NCI-H1694 treated with DMSO at 0.1 percent for 48 hours (cell line): ENCODE measurements at regions not wholly inside any gene's neighbourhood (a gene's known extent, or its start where the extent isn't known, plus 50 kb on each side); places are given as distances from the start of the nearest gene placed in this dataset.

Experiments
- DNase-seq: peaks from one replicate; lab custom pipeline; 2025; lab: John Stamatoyannopoulos, UW

DNA sequence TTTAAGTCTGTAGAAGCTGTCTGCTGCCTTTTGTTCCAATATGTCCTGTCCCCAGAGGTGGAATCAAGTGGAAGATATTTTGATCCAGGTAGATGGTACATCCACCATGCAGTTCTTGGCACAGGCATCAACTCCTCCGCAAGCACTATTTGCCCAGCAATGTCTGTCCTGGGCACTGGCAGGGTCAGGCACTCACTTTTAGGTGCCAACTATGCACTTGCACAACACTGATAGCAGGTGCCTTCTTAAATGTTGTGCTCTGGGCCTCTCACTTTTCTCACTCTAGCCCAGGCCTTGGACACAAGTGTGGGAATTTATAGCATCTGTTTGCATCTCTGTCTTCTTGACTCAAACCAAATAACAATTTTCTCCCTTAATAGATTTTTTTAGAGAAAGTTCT, 140.5 kb upstream of the UBE2E2 start:
- no peak for DNase-seq

DNA sequence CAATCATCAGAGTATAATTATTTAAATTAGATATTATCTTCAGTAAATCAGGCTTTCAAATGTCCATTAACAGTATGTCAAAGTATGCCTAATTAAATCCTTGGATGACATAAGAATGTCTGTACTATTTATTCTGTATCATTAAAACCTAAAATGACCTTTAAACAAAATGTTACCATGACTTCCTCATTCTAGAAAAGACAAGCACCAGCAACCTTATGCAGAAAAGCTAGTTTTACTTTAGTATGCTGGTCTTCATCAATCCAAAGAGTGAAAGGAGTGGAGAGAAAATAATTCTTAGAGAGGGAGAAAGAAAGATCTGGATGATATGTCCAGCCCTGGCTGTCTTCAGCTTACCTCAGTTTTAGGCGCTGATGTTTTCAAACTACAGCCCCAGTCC, 140.1 kb upstream of the UBE2E2 start:
- DNase-seq: no peak

DNA sequence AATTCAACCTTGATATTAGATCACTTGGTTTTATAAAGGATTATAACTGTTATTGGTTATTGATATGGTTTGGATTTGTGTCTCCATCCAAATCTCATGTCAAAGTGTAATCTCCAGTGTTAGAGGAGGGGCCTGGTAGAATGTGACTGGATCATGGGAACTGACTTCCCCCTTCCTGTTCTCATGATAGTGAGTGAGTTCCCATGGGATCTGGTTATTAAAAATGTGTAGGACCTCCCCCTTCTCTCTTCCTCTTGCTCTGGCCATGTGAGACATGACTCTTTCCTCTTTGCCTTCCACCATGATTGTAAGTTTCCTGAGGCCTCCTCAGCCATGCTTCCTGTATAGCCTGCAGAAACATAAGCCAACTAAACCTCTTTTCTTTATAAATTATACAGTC, 136.0 kb upstream of the UBE2E2 start:
- no peak for DNase-seq

DNA sequence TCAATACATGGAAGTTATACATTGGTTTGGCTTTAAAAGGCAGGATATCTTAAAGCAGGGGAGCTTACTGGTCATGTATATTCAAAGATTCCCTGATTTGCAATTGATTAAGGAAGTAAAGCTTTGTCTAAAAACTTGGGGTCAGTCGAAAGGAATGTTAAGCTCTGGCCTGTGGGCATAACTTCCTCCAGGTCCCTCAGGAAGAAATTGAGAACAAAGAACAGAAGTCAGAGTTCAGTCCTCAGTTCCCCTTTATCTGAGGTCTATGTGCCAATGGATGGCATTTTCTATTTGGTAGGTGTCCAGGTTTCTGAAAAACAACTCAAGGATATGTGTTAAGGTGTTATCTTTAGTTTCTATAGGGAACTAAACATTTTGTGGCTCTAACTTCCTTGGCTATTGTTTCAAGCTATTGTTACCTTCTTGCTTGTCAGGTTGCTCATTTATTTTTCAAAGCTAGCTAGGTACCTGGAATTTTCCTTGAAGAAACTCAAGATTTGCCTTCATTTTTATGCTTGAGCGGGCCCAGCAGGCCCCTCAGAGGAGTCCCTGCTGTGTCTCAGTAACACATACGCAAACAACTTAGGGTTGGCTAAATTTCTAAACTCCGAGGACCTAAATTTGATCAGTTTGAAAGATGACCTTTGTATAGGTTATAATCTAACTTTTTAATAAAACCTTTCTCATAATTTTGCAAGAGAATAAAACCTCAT, 135.0 kb upstream of the UBE2E2 start:
- no peak for DNase-seq

DNA sequence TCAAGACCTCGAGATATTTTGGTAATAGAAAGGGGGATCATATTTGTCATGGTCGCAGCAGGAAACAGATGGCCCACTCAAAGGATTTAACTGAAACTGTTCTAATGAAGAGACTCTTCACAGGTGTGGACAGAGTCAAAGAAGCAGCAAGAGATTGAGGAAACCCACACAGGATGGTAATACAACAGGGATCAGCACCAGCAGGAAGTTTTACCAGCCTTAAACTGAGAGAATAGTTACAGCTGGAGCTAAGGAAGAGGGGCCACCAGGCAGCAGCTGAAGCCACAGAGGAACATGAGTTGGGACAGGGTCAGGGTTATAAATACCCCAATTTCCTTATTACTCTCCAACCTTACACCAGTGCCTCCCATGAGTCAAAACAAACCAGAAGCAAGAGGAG, 131.8 kb upstream of the UBE2E2 start:
- no peak for DNase-seq

DNA sequence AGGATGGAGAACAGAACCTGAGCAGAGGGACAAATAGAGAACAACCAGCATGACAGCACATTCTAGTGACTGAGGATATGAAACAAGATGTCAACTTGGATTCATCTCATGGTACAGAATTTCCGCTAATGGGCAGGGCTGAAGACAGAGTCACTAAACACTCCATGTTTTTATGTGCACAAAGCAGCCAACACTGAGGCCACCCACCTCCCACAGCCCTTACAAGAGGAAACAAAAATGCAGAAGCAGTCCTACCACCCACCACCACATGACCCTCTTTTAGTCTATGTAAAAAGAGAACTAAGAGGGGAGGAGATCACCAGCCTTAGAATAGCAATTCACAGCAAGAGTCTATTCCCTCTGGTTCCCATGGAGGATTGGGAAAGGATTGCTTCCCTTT, 131.4 kb upstream of the UBE2E2 start:
- no peak for DNase-seq

DNA sequence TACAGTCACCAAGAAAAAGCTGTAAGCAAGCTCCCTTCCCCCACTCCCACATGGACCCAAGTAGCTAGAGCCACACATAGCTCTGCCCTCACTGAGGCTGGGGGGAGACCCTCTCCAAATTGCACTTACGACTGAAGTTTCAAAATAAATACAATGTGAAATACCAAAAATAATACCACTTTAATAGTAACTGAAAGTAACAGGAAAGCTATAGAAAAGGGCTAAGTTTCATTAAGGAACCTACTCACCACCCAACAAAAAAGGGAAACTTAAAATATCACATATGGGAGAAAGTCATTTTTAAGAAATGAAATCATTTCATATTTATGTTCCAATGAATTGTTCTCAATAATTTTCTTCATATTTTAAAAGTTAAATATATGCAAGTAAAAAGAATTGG, 130.4 kb upstream of the UBE2E2 start:
- no peak for DNase-seq

DNA sequence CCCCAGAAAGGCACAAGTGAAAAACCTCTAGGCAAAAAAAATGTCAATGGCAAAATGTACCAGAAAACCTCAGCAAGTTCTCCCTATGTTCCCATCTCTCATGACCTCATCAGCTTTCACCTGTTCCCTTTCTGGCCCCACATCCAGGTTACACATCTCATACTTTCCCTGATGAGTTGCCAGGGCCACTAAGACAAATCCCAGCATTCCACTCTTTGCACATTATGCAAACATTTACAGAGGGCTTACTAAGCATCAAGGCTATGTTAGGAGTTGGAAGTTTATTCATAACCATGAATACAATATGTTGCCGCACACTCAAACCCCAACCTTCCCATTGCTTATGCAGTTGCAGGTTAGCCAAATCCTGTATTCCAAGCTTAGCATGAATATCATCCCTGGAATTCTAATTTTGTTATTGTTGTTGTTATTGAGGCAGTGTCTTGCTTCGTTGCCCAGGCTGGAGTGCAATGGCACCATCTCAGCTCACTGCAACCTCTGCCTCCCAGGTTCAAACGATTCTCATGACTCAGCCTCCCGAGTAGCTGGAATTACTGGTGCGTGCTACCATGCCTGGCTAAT, 129.3 kb upstream of the UBE2E2 start:
- no peak for DNase-seq

DNA sequence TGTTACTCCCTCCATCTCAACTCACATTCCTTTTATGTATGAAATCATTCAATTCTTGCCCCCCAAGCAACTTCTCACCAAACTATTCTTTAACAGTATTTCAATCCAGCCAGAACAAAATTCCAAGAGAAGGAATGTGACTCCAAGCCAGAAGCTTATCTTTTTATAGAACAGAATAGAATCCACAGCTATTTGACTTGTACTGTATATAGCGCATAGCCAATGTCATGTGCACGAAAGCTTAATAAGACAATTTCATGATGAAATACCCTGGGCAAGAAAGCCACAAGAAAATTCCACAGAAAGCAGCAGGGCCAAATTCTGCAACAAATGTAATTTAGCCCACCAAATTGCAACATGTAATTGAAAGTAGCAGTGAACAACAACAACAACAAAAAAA, 127.6 kb upstream of the UBE2E2 start:
- no peak for DNase-seq

DNA sequence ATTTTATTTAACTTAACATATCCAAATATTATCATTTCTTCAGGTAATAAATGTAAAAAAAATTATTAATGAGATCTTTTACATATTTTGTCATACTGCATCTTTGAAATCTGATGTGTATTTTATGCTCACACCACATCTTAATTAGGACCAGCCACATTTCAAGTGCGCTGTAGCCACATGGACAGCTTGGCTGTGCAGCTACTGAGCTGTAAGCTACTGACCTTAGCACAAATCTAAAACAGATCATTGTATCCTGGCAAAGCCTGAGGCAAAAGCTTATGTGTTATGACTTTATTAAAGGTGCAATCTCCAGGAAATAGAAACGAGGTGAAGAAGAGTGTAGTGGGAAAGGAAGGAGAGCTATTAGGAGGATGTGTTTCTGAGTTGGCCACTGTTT, 126.7 kb upstream of the UBE2E2 start:
- DNase-seq: no peak

DNA sequence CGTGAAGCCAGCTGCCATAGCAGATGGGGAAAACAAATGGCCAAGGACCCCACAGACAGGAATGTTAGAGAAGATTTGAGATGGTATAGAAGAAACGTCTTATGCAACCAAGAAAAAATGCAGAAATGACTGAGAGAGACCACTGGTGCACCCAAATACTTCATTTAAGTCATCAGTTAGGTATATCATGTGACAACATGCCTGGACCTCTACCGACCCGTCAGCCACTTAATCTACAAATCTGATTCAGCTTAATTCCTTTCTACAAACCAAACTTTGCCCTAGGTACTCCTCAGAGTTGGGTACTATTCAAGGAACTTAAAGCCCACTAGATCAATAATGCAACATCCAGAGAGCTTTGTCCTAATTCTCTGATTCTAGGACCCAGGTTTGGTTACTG, 126.0 kb upstream of the UBE2E2 start:
- no peak for DNase-seq

DNA sequence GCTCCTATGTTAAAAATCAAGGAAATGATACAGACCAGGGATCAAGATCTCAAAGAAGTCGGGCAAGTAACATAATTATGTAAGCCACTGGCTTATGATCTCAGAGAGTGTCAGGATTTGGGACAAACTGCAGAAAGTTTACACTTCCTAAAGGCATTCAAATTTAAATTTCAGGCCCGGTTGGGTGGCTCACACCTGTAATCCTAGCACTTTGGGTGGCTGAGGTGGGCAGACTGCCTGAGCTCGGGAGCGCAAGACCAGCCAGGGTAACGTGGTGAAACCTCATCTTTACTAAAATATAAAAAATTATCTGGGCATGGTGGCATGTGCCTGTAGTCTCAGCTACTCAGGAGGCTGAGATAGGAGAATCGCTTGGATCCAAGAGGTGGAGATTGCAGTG, 124.4 kb upstream of the UBE2E2 start:
- no peak for DNase-seq

DNA sequence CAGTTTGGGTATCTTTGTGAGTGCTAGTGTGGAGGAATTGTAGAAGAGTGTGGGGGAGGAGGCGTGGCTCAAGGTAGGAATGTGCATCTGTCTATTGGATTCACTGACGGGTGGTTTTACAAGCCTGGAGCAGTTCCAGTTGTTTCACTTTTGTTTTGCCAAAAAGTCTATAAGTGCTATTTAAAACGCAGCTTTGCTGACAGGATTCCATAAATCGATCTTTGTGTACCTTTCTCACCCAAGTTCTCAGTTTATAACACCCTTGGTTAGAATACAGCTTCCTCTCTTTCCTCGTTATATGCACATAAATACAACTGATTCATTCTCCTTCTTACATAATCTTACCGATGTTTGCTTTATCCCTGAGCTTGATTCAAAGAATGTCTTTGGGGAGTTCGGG, 123.2 kb upstream of the UBE2E2 start:
- no peak for DNase-seq

DNA sequence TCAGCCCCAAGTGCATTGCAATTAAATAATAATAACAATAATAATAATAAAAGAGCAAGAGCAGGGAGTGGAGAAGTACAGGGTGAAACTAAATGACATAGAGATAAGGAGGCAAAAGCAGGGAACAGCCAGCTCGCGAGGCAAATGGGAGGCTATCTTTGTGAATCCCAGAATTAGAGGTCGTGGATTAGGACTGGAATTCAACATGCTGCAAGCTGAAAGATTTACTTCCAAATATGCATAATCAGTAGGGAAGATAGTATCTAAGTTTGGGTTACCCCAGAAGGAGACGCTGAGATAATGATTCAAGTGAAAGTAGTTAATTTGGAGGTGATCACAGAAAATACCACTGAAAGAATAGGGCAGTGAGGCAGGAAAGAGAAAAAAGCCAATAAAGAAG, 119.4 kb upstream of the UBE2E2 start:
- no peak for DNase-seq

DNA sequence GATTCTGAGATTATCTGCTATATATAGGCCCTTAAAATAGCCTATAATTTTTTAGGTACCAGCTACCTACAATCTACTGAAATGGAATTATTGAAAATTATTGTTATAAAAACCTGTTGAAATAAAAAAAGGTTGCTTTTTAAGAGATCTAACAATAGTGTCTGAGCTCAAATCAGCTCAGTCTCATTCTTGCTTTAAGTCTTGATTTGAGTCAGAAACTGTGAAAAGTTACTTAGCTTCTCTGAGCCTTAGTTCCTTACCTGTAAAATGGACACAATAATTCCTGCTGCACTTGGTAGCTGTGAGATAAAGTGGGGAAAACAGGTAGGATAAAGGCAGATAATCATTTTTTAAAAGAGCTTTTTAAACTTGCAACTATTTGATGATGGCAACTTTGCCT, 118.8 kb upstream of the UBE2E2 start:
- DNase-seq: no peak

DNA sequence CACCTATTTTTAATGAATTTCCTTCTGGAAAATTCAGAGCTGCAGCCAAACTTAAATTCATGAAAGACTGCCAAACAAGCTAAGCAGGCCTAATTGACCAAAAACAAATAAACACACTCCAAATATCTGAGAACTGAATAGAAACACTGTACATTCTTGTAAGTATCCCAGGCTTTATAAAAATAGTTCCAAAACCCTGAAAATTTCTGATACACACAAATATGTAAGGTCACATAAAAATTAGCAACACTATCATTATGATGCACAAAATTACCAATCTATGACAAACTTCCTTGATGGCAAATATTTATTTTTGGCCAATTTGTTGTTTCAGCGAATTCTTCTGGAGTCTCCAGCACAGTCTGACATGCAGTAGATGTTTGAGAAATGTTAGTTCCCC, 117.9 kb upstream of the UBE2E2 start:
- DNase-seq: no peak

DNA sequence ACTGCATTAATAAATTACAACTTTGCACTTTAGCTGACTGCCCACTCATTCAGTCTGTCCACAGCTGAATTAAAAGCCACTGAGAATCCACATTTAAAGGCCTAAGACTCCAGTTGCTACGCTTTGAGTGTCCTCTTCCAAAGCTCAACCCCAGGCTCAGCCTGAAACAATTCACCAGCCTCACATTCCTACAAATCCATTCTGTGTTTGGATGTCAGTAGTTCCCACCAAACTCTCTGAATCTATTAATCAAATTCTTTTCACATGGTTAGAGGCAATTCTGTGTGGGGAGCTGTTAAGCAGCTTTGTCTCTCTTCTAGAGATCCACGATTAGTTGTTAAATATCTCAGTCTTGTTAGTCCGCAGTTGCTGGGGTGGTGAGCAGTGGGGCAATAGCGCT, 116.8 kb upstream of the UBE2E2 start:
- DNase-seq: no peak

DNA sequence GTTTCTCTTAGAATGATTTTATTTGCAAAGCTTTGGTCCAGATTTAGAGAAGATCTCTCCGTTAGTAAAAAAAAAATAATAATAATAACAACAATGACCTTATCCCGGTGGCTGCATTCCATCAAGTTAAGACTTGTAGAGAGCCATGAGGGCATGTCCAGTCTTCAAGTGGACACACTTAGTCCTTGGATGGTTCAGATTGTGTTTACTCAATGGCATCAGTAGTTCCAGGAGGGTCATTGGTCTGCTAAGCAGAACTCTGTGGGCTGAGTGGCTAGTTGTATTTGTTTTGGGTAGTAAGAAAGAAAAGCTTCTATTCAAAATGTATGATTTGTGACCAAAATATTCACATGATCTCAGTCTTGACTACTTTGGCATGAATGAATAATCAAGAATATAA, 116.3 kb upstream of the UBE2E2 start:
- DNase-seq: no peak

DNA sequence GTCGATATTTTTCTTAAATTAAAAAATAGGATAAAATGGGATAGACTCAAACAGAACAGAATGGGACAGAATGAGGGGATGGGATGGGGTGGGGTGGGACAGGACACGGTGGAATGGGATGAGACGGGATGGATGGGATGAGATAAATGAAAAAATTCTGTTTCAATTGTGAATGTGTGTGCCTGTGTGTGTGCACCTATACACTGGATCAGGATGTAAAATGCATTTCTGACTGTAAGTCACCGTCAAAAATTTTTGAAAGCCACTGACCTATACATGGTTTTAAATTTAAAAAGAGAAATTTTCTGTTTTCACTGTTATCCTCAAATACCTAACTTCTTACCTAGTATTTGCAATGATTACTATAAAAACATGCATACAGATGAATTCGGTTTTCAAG, 108.7 kb upstream of the UBE2E2 start:
- no peak for DNase-seq

DNA sequence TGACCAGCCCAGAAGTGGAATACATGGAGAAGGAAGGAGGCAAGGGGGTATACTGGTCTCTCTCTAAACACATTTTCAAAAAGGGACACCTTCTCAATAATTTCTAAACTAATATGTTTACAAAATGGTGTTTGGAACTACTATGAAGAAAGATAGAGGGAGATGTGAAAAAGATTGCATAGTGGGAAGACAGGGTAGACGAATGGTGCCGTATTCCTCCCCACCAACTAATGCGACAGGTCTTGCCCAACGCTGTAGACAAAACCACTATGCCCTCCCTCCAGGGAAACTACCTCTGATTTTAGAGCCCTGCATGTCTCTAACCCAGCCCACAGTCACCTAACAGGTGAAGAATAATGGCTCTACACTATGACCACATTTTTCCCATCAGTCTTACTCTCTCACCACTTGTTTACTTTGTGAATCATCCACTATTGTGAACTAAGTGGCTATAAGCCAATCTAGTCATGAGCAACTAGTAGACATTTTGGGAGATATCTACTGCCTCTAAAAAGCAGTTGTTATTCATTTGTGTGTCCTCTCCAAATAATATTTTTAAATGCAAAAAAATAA, 108.2 kb upstream of the UBE2E2 start:
- DNase-seq: no peak

DNA sequence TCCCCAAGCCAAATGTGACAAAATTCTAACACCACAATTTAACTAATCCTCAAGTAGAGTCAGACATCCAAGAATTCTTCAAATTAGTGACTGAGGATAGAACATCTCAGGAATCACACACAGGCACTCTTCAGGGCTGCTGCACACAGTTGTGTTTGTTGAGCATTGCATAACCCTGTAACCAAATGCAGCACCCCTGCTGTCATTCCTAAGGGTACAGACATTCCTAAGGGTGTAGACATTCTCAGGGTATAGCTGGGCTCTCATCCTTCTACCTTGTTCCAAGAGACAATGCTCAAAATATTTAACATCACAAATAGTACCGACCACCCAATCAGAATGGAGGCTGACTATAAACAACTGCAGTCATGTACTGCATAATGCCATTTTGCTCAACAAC, 107.1 kb upstream of the UBE2E2 start:
- DNase-seq: no peak

DNA sequence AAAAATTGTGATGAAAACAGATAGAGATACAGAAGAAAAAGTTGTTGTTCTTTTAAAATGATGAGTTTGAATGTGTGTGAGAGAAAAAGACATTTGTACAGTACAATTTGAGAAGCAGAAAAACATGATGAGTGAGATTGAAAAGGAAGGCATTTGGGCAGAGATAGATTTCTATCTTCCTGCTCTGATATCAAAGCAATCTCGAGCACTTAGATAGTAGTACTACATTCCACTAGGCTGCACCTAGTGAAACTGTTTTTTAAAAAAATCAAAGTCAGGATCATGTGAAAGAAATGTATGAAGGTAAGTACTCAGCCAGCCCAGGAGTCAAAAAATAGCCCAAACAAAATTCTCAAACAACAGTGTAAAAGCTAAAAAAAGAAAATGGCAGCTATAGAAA, 104.1 kb upstream of the UBE2E2 start:
- DNase-seq: no peak

DNA sequence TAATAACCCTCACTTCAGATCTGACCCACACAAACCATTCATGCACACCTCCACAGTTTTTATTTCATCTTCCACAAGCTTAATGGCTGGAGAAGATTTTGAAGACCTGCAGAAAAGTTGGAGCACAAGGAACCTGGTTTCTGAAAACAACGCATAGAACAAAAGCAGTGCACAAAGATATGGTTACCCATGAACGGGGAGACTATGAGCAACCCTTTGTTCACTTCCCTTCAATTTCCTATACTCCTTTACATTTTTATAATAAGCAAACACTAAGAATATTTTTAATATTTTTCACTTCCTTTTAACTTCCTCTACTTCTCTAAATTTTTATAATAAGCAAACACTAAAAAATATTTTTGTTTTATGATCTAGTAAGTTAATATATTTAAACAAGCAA, 103.5 kb upstream of the UBE2E2 start:
- no peak for DNase-seq

DNA sequence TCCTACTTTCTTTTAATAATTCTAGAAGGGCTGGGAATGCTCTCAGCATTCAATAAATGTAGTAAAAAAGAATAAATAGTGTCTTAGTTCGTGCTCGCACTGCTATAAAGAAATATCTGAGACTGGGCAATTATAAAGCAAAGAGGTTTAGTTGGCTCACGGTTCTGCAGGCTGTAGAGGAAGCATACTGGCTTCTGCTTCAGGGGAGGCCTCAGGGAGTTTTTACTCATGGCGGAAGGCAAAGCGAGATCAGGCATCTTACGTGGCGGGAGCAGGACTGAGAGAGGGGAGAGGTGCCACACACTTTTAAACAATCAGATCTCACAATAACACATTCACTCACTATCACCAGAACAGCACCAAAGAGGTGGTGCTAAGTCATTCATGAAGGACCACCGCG, 103.0 kb upstream of the UBE2E2 start:
- no peak for DNase-seq
